ENCODE measurements at regions not wholly inside any gene's neighbourhood (a gene's known extent, or its start where the extent isn't known, plus 50 kb on each side); places are given as distances from the start of the nearest gene placed in this dataset.

DNA sequence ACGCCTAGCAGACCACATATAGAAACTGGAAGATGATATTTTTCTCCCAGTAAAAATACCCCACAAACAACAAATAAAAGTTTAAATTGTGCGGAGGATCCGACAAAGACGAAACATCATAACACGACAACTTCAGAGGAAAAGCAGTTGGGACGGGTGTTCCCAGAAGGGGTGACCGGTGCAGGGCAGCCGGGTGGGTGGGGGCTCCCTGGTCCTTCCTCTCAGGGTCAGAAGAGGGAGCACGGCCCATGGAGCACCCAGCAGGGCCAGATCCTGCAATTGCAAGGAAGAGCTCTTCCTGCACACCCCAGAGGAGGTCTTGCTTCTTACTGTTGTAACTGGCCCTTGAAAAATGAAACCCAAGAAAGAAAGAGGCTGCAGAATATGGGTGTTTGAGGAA lies 608.5 kb upstream of the MKI67 start:
- 82 to 86% methylated on average over 7 to 9 of the region's 9 CpGs for WGBS, 2 donors
- H3K4me3 ChIP-seq = no peak overlapping the region
- TF ChIP-seq, protein P1, sequence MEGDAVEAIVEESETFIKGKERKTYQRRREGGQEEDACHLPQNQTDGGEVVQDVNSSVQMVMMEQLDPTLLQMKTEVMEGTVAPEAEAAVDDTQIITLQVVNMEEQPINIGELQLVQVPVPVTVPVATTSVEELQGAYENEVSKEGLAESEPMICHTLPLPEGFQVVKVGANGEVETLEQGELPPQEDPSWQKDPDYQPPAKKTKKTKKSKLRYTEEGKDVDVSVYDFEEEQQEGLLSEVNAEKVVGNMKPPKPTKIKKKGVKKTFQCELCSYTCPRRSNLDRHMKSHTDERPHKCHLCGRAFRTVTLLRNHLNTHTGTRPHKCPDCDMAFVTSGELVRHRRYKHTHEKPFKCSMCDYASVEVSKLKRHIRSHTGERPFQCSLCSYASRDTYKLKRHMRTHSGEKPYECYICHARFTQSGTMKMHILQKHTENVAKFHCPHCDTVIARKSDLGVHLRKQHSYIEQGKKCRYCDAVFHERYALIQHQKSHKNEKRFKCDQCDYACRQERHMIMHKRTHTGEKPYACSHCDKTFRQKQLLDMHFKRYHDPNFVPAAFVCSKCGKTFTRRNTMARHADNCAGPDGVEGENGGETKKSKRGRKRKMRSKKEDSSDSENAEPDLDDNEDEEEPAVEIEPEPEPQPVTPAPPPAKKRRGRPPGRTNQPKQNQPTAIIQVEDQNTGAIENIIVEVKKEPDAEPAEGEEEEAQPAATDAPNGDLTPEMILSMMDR (IDR thresholded peaks at IDR 0.05) = no peak
- no peak for TF ChIP-seq POLR2A (IDR thresholded peaks at IDR 0.05)
- peaks cover 0 to 15% (median 3%) of the 10 kb centered on the region in 3 donors for H3K9me3 ChIP-seq
- H3K27me3 ChIP-seq = no peaks in the 10 kb centered on the region
- H3K27ac ChIP-seq = no peak overlapping the region
- DNase-seq = no peak
- no peaks in the 10 kb centered on the region for H3K36me3 ChIP-seq
- no peaks in the 10 kb centered on the region for H3K4me1 ChIP-seq
- intact Hi-C loops (cut with DNase I) = no loop called here

DNA sequence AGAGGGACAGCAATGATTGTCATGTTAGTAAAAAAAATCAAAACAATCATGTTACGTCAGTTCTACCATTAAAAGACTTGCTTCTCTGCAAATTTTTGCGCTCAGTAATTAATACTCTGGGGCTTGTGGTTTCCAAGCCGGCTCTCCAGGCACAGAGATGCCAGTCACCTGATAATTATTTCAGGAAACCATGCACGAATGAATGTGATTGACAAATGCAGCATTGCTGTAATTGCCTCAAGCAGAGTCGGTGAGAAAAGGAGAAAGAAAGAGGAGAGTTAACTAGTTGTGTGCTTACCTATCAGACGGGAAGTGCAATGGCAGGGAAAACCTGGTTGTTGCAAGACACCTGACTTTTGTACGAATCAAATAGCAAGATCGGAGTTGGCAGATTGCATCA lies 609.8 kb upstream of the MKI67 start:
- Histone ChIP-seq H3K4me3 (no peak overlapping the region), H3K27me3 (no peaks in the 10 kb centered on the region), H3K36me3 (no peaks in the 10 kb centered on the region), H3K9me3 (peaks cover 0 to 15% (median 3%) of the 10 kb centered on the region in 3 donors), H3K27ac (no peak overlapping the region), H3K4me1 (no peaks in the 10 kb centered on the region)
- no peak for TF ChIP-seq POLR2A (IDR thresholded peaks at IDR 0.05)
- TF ChIP-seq, protein P1 (IDR thresholded peaks at IDR 0.05) = no peak
- WGBS, 2 donors = 67 to 73% methylated on average over 8 of the region's 8 CpGs
- intact Hi-C loops (cut with DNase I) = no loop called here
- DNase-seq = no peak

DNA sequence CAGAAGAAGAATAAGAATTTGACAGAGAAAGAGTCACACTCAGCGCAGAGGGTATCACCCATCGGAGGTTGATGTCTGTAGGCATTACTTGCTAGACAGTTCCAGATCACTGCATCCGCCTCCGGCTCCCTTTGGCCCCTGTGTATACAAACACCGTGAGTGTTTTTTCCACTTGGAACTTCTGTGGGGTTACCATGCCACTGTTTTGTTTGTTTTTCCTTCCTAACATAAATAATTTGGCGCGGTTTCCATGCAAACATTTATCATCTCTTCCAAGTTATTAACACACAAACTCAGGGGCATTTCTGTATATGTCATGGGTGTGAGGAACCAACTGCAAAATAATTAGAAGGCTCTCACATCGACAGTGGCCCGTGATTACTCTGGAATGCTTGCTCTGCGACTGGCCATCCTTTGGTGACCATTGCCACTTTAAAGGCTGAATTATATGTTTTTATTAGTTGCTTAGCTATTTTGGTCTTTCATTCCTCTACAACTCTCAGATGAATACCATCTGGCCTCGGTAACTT lies 612.2 kb upstream of the MKI67 start:
- TF ChIP-seq, protein P1 (IDR thresholded peaks at IDR 0.05) = no peak
- TF ChIP-seq POLR2A (IDR thresholded peaks at IDR 0.05) = no peak
- intact Hi-C loops (cut with DNase I) = no loop called here
- Histone ChIP-seq H3K4me1 (no peaks in the 10 kb centered on the region), H3K4me3 (no peak overlapping the region), H3K27ac (no peak overlapping the region), H3K27me3 (no peaks in the 10 kb centered on the region), H3K9me3 (peaks cover 0 to 4% (median 3%) of the 10 kb centered on the region in 3 donors), H3K36me3 (no peaks in the 10 kb centered on the region)
- DNase-seq = no peak
- 46 to 54% methylated on average over 11 of the region's 11 CpGs for WGBS, 2 donors

DNA sequence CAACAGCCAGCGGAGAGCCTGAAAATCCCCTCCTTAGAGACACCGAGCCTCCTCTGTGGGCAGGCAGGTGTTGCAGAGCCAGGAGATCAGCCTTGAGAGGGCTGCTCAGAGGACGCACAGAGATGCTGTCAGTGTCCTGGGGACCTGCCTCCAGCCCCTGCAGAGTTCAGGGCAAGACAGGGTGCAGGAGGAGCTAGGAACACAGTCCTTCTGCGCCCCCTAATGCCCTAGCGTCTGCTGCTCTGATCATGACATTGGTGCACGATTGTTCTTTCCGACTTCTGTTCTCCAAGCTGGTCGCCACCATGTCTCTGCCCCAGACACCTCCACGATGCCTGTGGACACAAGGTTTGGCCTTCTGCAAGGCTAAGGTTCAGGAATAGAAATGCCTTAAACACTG lies 613.7 kb upstream of the MKI67 start:
- no peaks in the 10 kb centered on the region for H3K27me3 ChIP-seq
- H3K9me3 ChIP-seq = peaks cover 0 to 4% (median 0%) of the 10 kb centered on the region in 3 donors
- 54 to 74% methylated on average over 5 to 8 of the region's 9 CpGs for WGBS, 2 donors
- H3K27ac ChIP-seq = no peak overlapping the region
- H3K4me1 ChIP-seq = no peaks in the 10 kb centered on the region
- DNase-seq = no peak
- TF ChIP-seq, protein P1 (IDR thresholded peaks at IDR 0.05) = no peak
- TF ChIP-seq POLR2A (IDR thresholded peaks at IDR 0.05) = no peak
- H3K4me3 ChIP-seq = no peak overlapping the region
- H3K36me3 ChIP-seq = no peaks in the 10 kb centered on the region
- intact Hi-C loops (cut with DNase I) = no loop called here

DNA sequence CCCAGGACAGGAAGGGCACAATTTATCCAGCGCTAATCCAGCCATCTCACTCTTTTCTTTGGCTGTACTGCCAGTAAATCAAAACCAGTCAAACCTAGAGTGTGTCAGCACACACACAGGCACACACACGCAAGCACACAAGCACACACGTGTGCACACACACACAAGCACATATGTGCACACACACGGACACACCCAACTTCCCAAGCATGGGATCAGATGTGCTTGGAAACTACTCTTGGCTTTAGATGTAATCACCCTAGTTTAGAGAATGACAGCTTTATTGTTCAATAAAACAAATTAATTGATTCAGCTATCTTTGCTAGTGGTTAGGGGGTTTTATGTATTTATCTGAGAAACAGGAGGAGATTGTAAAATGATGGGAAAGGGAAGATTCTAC lies 615.0 kb upstream of the MKI67 start:
- H3K27me3 ChIP-seq = no peaks in the 10 kb centered on the region
- peaks cover 0 to 4% (median 0%) of the 10 kb centered on the region in 3 donors for H3K9me3 ChIP-seq
- H3K4me3 ChIP-seq = no peak overlapping the region
- intact Hi-C loops (cut with DNase I) = no loop called here
- TF ChIP-seq POLR2A (IDR thresholded peaks at IDR 0.05) = no peak
- TF ChIP-seq, protein P1 (IDR thresholded peaks at IDR 0.05) = no peak
- no peaks in the 10 kb centered on the region for H3K36me3 ChIP-seq
- no peaks in the 10 kb centered on the region for H3K4me1 ChIP-seq
- no peak overlapping the region for H3K27ac ChIP-seq
- WGBS, 2 donors = 74% methylated on average over 4 of the region's 4 CpGs
- no peak for DNase-seq
